GM06990 (cell line): ENCODE measurements at regions not wholly inside any gene's neighbourhood (a gene's known extent, or its start where the extent isn't known, plus 50 kb on each side); places are given as distances from the start of the nearest gene placed in this dataset.

Experiments used
- DNase-seq: peaks from one replicate; pipeline ENCODE4 v3.0.0-alpha.2; 2011; ENCODE audit not compliant: insufficient read length; ENCODE audit errors: extremely low read depth
- H3K27me3 ChIP-seq: replicated peaks from 2 replicates; pipeline ENCODE4 v1.6.0; 2011; ENCODE audit warnings: low read length; ENCODE audit not compliant: control insufficient read depth, insufficient read depth
- H3K36me3 ChIP-seq: 2 replicates; pipeline ENCODE4 v1.5.1; 2011; ENCODE audit warnings: low read length; ENCODE audit not compliant: control insufficient read depth, insufficient read depth
- H3K4me3 ChIP-seq: replicated peaks from 2 replicates; pipeline ENCODE4 v1.5.1; 2011; ENCODE audit warnings: low read depth, mild to moderate bottlenecking, control low read depth, low read length
- CTCF ChIP-seq: IDR thresholded peaks from 2 replicates; pipeline ENCODE4 v1.5.1; 2011; ENCODE audit warnings: low read length, control low read depth, mild to moderate bottlenecking, inconsistent platforms; ENCODE audit not compliant: insufficient read depth, poor library complexity, severe bottlenecking

- H3K27me3 ChIP-seq: no peaks in the 10 kb centered on the region
- no peak for DNase-seq
- no peak for TF ChIP-seq CTCF
- no peak overlapping the region for H3K4me3 ChIP-seq
- no peaks in the 10 kb centered on the region for H3K36me3 ChIP-seq
Observed at GRCh38 chr14:89504602-89505313, 87.7 kb upstream of the FOXN3 start.

- DNase-seq: no peak
- TF ChIP-seq CTCF: no peak
- H3K27me3 ChIP-seq: no peaks in the 10 kb centered on the region
- H3K4me3 ChIP-seq: no peak overlapping the region
- H3K36me3 ChIP-seq: no peaks in the 10 kb centered on the region
Observed at GRCh38 chr14:89504091-89504490, 87.1 kb upstream of the FOXN3 start.

- DNase-seq: no peak
Observed at GRCh38 chr14:89503431-89503996, 86.5 kb upstream of the FOXN3 start.

GRCh38 chr14:89502966-89503365 lies 85.9 kb upstream of the FOXN3 start:
- no peak for DNase-seq
- Histone ChIP-seq H3K27me3 (no peaks in the 10 kb centered on the region), H3K36me3 (no peaks in the 10 kb centered on the region), H3K4me3 (no peak overlapping the region)
- no peak for TF ChIP-seq CTCF

More at GRCh38 chr14:89503431-89503996, 86.5 kb upstream of the FOXN3 start:
- TF ChIP-seq CTCF: no peak
- Histone ChIP-seq H3K4me3 (no peak overlapping the region), H3K27me3 (no peaks in the 10 kb centered on the region), H3K36me3 (no peaks in the 10 kb centered on the region)

- no peaks in the 10 kb centered on the region for H3K36me3 ChIP-seq
- TF ChIP-seq CTCF: no peak
- no peaks in the 10 kb centered on the region for H3K27me3 ChIP-seq
- no peak overlapping the region for H3K4me3 ChIP-seq
- no peak for DNase-seq
Observed at GRCh38 chr14:89501381-89501780, 84.3 kb upstream of the FOXN3 start.
